Choroid plexus epithelial cell (primary cell): ENCODE measurements at regions not wholly inside any gene's neighbourhood (a gene's known extent, or its start where the extent isn't known, plus 50 kb on each side); places are given as distances from the start of the nearest gene placed in this dataset.

Experiments used
- DNase-seq: peaks from one replicate; pipeline ENCODE4 v3.0.0-alpha.2; 2010; ENCODE audit warnings: low read depth
- H3K4me3 ChIP-seq: 2 replicates; pipeline ENCODE4 v1.5.1; 2011; ENCODE audit warnings: low read depth, mild to moderate bottlenecking, control low read depth, low read length, moderate library complexity
- TF ChIP-seq, protein P1 (sequence below): conservative IDR thresholded peaks from 2 replicates; pipeline ENCODE4 v1.5.1; 2011; ENCODE audit warnings: low read depth, mild to moderate bottlenecking, control low read depth, inconsistent platforms, low read length, moderate library complexity

DNA sequence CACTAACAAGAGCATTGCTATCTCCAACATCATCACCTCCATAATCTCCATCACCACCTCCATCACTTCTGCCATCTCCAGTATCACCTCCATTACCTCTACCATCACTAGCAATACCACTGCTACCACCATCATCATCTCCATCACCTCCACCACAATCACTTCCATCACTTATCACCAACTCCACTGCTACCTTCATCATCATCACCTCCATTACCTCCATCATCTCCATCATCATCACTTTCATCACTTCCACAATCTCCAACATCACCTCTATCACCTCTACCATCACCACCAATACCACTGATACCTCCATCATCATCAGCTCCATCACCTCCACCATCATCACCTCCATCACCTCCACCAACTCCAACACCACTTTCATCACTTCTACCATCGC, 102.4 kb upstream of the TMEM132C start:
- no peak overlapping the region for H3K4me3 ChIP-seq
- no peak for DNase-seq
- TF ChIP-seq, protein P1, sequence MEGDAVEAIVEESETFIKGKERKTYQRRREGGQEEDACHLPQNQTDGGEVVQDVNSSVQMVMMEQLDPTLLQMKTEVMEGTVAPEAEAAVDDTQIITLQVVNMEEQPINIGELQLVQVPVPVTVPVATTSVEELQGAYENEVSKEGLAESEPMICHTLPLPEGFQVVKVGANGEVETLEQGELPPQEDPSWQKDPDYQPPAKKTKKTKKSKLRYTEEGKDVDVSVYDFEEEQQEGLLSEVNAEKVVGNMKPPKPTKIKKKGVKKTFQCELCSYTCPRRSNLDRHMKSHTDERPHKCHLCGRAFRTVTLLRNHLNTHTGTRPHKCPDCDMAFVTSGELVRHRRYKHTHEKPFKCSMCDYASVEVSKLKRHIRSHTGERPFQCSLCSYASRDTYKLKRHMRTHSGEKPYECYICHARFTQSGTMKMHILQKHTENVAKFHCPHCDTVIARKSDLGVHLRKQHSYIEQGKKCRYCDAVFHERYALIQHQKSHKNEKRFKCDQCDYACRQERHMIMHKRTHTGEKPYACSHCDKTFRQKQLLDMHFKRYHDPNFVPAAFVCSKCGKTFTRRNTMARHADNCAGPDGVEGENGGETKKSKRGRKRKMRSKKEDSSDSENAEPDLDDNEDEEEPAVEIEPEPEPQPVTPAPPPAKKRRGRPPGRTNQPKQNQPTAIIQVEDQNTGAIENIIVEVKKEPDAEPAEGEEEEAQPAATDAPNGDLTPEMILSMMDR, result no peak

DNA sequence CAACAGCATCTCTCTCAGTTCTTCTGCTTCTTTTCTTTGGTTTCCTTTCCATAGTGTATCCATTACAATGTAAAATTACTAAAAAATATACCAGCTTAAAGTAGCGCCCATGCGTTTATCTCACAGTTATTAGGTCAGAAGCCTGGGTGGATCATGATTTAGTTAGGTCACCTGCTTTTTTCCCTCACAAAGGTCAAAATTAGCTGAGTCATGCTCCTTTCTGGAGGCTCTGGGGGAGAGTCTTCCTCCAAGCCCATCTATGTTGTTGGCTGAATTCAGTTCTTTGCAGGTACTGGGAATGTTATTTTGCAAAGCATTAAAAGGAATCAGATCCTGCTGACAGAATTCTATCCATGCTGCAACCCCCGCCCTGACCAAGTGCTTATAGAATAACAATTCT, 101.6 kb upstream of the TMEM132C start:
- TF ChIP-seq, protein P1, result no peak
- no peak for DNase-seq
- H3K4me3 ChIP-seq, result no peak overlapping the region

DNA sequence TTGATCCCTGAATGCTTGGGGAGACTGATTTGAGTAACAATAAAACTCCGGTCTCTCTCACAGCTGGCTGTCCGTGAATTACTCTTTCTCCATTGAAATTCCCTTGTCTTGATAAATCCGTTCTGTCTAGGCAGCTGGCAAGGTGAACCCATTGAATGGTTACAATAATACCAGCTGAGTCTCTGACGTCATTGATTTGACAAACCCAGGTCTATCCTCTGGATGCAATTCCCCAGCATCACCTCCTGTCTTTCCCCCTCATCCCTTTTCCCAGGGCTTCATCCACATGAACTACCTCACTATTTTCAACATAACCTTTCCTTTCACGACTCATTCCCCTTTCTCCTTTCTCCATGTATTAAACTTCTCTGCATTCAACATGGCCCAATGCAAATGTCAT, 98.7 kb upstream of the TMEM132C start:
- no peak for DNase-seq
- H3K4me3 ChIP-seq, result no peak overlapping the region
- TF ChIP-seq, protein P1, result no peak

DNA sequence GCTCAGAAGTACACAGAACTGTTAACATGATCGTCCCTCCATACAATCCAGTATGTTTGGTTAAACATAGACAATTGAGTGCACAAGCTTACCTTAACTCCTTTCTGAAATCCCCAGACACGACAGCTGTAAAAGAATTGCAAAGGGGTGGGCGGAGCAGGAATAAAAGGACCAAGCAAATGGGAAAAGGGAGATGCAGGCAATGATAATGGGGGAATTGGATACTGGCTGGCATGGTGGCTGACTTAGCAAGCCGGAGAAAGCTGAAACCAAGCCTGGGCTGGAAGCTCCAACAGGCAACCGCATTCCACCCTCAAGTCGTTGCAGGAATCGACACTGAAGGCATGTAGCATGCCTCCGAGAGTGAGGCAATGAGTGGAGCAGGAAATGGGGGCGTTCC, 96.8 kb upstream of the TMEM132C start:
- H3K4me3 ChIP-seq, result no peak overlapping the region
- no peak for DNase-seq
- TF ChIP-seq, protein P1, result no peak

DNA sequence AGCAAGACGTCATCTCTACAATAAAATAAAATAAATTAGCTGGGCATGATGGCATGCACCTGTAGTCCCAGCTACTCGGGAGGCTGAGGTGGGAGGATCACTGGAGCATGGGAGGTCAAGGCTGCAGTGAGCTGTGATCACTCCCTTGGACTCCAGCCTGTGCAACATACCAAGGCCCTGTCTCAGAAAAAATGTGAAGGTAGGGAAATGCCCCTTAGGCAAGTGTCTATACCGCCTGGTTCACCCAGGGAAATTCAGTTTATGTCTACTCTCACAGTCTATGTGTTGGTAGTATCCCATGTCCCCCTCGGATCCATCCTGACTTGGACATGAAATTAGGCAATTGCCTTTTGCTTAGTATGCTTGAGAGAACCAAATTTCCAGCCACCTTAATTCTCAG, 88.4 kb upstream of the TMEM132C start:
- no peak for DNase-seq
- TF ChIP-seq, protein P1, result no peak
- no peak overlapping the region for H3K4me3 ChIP-seq

DNA sequence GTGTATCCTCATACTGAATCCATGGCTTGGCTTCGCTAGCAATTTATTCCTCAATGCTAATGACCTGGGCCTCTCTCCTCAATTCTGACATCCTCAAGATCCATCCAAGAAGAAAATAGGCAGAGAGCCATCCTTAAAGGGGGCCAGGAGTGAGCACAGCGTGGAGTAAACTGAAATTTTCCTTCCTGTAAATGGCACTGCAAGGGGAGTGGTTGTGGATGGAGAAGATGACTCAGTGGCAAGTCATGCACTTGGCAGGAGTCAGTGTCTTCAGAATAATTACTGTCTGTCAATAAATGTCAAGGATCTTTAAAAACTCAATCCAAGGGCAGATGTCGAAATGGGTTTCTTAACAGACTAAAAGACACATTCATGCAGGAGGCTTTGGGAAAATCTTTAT, 88.0 kb upstream of the TMEM132C start:
- DNase-seq, result no peak
- TF ChIP-seq, protein P1, result no peak
- no peak overlapping the region for H3K4me3 ChIP-seq

DNA sequence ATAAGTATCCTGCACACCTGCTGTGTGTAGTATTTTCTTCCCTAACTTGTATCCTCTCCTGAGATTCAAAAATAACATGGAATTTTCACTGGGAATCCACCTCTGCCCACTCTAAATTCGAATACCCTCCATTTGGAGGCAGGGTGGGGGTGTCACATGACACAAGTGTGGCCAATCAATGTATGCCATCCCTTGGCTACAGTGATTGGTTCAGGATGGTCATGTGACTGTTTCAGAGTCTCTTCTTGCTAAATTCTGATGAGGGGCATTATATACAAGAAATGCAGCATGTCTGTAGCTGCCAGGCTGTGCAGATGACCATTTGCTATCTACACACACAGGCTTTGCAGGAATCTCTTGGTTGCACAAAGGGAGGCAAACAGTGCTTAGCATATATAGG, 86.8 kb upstream of the TMEM132C start:
- TF ChIP-seq, protein P1, result no peak
- H3K4me3 ChIP-seq, result no peak overlapping the region
- DNase-seq, result no peak
